Spleen (tissue), 7 donors: ENCODE measurements at regions not wholly inside any gene's neighbourhood (a gene's known extent, or its start where the extent isn't known, plus 50 kb on each side); places are given as distances from the start of the nearest gene placed in this dataset.

Experiments
- CTCF ChIP-seq, 11 experiments: fragments of 200-600 bp in 7 of 11; fragments of 450-650 bp in 4 of 11; sonication (generic) in 4 of 11; IDR thresholded peaks in 8 of 11; conservative IDR thresholded peaks in 3 of 11; 1 replicate in 7 of 11; 2 replicates in 4 of 11; pipeline versions ENCODE4 v1.4.0 to v1.8.0; 2016 to 2021; ENCODE audit warnings: antibody characterized with exemption in 11 of 11, inconsistent platforms in 4 of 11, mild to moderate bottlenecking in 1 of 11
- POLR2A ChIP-seq, 3 donors: fragments of 450-650 bp; IDR thresholded peaks; one replicate each; pipeline ENCODE4 v1.5.1; 2017; ENCODE audit warnings: antibody characterized with exemption in 3 of 3, mild to moderate bottlenecking in 1 of 3
- POLR2AphosphoS5 ChIP-seq, 3 donors: sonication (generic); formaldehyde crosslinking; IDR thresholded peaks; one replicate each; pipeline ENCODE4 v1.5.1; 2017; ENCODE audit warnings: antibody characterized with exemption in 3 of 3
- donor health status: DM: no; HTN: no; CAD: no; lungs with moderate emphysema.
- donor health status: DM: no; HTN: no; CAD: no.
- donor health status: DM: no; HTN: no; CAD: no.

DNA sequence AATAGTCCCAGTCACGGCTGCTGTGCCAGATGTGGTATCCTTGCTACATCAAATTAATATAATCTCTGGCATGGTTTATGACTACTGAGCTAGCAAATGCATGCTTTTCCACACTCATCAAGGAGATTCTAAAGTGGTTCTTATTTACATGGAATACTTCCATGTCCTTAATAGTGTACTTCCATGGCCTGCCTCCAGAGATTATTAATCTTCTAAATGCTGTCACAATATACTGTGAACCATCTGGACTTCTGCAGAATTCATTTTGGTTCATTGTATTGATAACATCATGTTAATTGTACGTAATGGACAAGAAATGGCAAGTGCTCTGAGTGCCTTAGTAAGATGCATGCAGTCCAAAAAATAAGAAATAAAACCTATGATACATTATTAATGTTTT, 230.8 kb downstream of the NUAK1 start:
- no peak for TF ChIP-seq POLR2AphosphoS5 (IDR thresholded peaks at IDR 0.05)
- TF ChIP-seq CTCF (IDR thresholded peaks at IDR 0.05 in 8 of 11, conservative IDR thresholded peaks at IDR 0.05 in 3 of 11) = no peak
- TF ChIP-seq POLR2A (IDR thresholded peaks at IDR 0.05) = no peak
